Endodermal cell (in vitro differentiated cells): ENCODE measurements at regions not wholly inside any gene's neighbourhood (a gene's known extent, or its start where the extent isn't known, plus 50 kb on each side); places are given as distances from the start of the nearest gene placed in this dataset.

Source experiments
- DNase-seq: peaks from one replicate; pipeline ENCODE4 v3.0.0-alpha.2; 2017
- H3K27ac ChIP-seq: 2 replicates; pipeline ENCODE4 v1.5.1; 2013; ENCODE audit warnings: mild to moderate bottlenecking, low read depth, low read length, moderate library complexity
- H3K27me3 ChIP-seq: 2 replicates; pipeline ENCODE4 v1.6.1; 2013; ENCODE audit warnings: mild to moderate bottlenecking, low read length, moderate library complexity; ENCODE audit not compliant: insufficient read depth, control insufficient read depth, poor library complexity, severe bottlenecking
- H3K36me3 ChIP-seq: 2 replicates; pipeline ENCODE4 v1.7.0; 2013; ENCODE audit warnings: mild to moderate bottlenecking, low read length, moderate library complexity; ENCODE audit not compliant: control insufficient read depth, insufficient read depth
- H3K4me1 ChIP-seq: one replicate; pipeline ENCODE4 v1.7.0; 2013; ENCODE audit warnings: low read length; ENCODE audit not compliant: control insufficient read depth, insufficient read depth
- H3K4me3 ChIP-seq: 2 replicates; pipeline ENCODE4 v1.5.1; 2013; ENCODE audit warnings: mild to moderate bottlenecking, low read length, moderate library complexity
- H3K9ac ChIP-seq: 2 replicates; pipeline ENCODE4 v1.6.1; 2013; ENCODE audit warnings: mild to moderate bottlenecking, low read length, moderate library complexity; ENCODE audit not compliant: poor library complexity, severe bottlenecking; ENCODE audit errors: extremely low read depth
- H3K9me3 ChIP-seq: 2 replicates; pipeline ENCODE4 v1.6.1; 2013; ENCODE audit warnings: mild to moderate bottlenecking, low read length, moderate library complexity; ENCODE audit not compliant: control insufficient read depth
- H3K27ac Mint-ChIP-seq: 2 replicates; pipeline ENCODE4 v1.8.0; 2020; ENCODE audit warnings: mixed read lengths
- H3K27me3 Mint-ChIP-seq: 2 replicates; pipeline ENCODE4 v1.8.0; 2021; ENCODE audit warnings: mild to moderate bottlenecking, mixed read lengths; ENCODE audit not compliant: insufficient read depth
- H3K36me3 Mint-ChIP-seq: 2 replicates; pipeline ENCODE4 v1.8.0; 2020; ENCODE audit warnings: low read depth, mixed read lengths
- H3K4me1 Mint-ChIP-seq: 2 replicates; pipeline ENCODE4 v1.8.0; 2020; ENCODE audit warnings: mixed read lengths
- H3K4me3 Mint-ChIP-seq: 2 replicates; pipeline ENCODE4 v1.8.0; 2020; ENCODE audit warnings: mild to moderate bottlenecking, moderate library complexity, mixed read lengths
- H3K9me3 Mint-ChIP-seq: 2 replicates; pipeline ENCODE4 v1.8.0; 2020; ENCODE audit warnings: mild to moderate bottlenecking, mixed read lengths
- CTCF ChIP-seq: fragments of 200-600 bp; sonication (generic); conservative IDR thresholded peaks from 2 replicates; pipeline ENCODE4 v1.5.0; 2021; ENCODE audit warnings: antibody characterized with exemption, mild to moderate bottlenecking
- WGBS, 2 experiments: methylation state at CpG; one replicate each; pipeline versions ENCODE4 v1.1.5 to v1.1.7; 2013; ENCODE audit warnings: missing lambda C conversion rate in 2 of 2, mixed read lengths in 1 of 2; ENCODE audit not compliant: insufficient coverage in 1 of 2, insufficient read length in 1 of 2; 5-methylcytosine and 5-hydroxymethylcytosine counted together

- no peaks in the 10 kb centered on the region for H3K27me3 ChIP-seq
- H3K4me1 ChIP-seq: no peaks in the 10 kb centered on the region
- Mint-ChIP-seq H3K4me3 (no peak overlapping the region), H3K9me3 (no peaks in the 10 kb centered on the region), H3K27ac (no peak overlapping the region), H3K4me1 (peaks cover 16% of the 10 kb centered on the region), H3K36me3 (no peaks in the 10 kb centered on the region), H3K27me3 (no peaks in the 10 kb centered on the region)
- H3K36me3 ChIP-seq: no peaks in the 10 kb centered on the region
- no peak overlapping the region for H3K4me3 ChIP-seq
- TF ChIP-seq CTCF: no peak
- H3K27ac ChIP-seq: no peak overlapping the region
- DNase-seq: no peak
- H3K9ac ChIP-seq: no peak overlapping the region
- H3K9me3 ChIP-seq: peaks cover 5% of the 10 kb centered on the region
Measured at GRCh38 chr4:73348185-73348584, 55.9 kb upstream of the ALB start.

GRCh38 chr4:73347497-73347896, 56.6 kb upstream of the ALB start:
- Mint-ChIP-seq H3K4me1 (peaks cover 19% of the 10 kb centered on the region), H3K36me3 (no peaks in the 10 kb centered on the region), H3K4me3 (no peak overlapping the region), H3K9me3 (no peaks in the 10 kb centered on the region), H3K27me3 (no peaks in the 10 kb centered on the region), H3K27ac (no peak overlapping the region)
- Histone ChIP-seq H3K27ac (no peak overlapping the region), H3K4me1 (no peaks in the 10 kb centered on the region), H3K9ac (no peak overlapping the region), H3K9me3 (peaks cover 5% of the 10 kb centered on the region), H3K27me3 (no peaks in the 10 kb centered on the region), H3K36me3 (no peaks in the 10 kb centered on the region), H3K4me3 (no peak overlapping the region)
- no peak for TF ChIP-seq CTCF
- no peak for DNase-seq

GRCh38 chr4:73345399-73345975, 58.6 kb upstream of the ALB start:
- Histone ChIP-seq H3K27ac (no peak overlapping the region), H3K9me3 (peaks cover 5% of the 10 kb centered on the region), H3K36me3 (no peaks in the 10 kb centered on the region), H3K9ac (no peak overlapping the region), H3K27me3 (no peaks in the 10 kb centered on the region), H3K4me3 (no peak overlapping the region), H3K4me1 (no peaks in the 10 kb centered on the region)
- WGBS, 2 experiments: 90 to 93% methylated on average over 1 to 4 of the region's 4 CpGs
- Mint-ChIP-seq H3K9me3 (no peaks in the 10 kb centered on the region), H3K27ac (no peak overlapping the region), H3K4me1 (peaks cover 21% of the 10 kb centered on the region), H3K4me3 (no peak overlapping the region), H3K36me3 (no peaks in the 10 kb centered on the region), H3K27me3 (no peaks in the 10 kb centered on the region)
- TF ChIP-seq CTCF: no peak
- no peak for DNase-seq
